ENCODE measurements at regions not wholly inside any gene's neighbourhood (a gene's known extent, or its start where the extent isn't known, plus 50 kb on each side); places are given as distances from the start of the nearest gene placed in this dataset.
A peak's percentile ranks its signal among the peaks of the same experiment; 100 is the strongest.

GRCh38 chr1:198444792-198445191 is 95.7 kb downstream of the ATP6V1G3 start:
- H3K4me3 ChIP-seq (ENCODE audit: low read depth, low read length) = no peak overlapping the region
- DNase-seq (ENCODE audit: low read depth, low spot score) = peak; percentile 88
- POLR2A ChIA-PET = no interaction called here
- TF ChIP-seq CTCF (IDR thresholded peaks at IDR 0.05; ENCODE audit: insufficient read depth, low read length, missing control alignments) = no peak
- CTCF ChIA-PET = interaction anchor here (1.2 kb wide), 1 partner anchor 241 kb away, joined by 3 read pairs; no protein-coding TSS in a partner anchor

- H3K4me3 ChIP-seq (ENCODE audit: low read depth, low read length) = no peak overlapping the region
- POLR2A ChIA-PET = no interaction called here
- CTCF ChIA-PET = interaction anchor here (1.2 kb wide), 1 partner anchor 242 kb away, joined by 3 read pairs; no protein-coding TSS in a partner anchor
- peak; percentile 90 for DNase-seq (ENCODE audit: low read depth, low spot score)
- no peak for TF ChIP-seq CTCF (IDR thresholded peaks at IDR 0.05; ENCODE audit: insufficient read depth, low read length, missing control alignments)
Observed at GRCh38 chr1:198443365-198444233, 96.9 kb downstream of the ATP6V1G3 start.

- TF ChIP-seq CTCF (IDR thresholded peaks at IDR 0.05; ENCODE audit: insufficient read depth, low read length, missing control alignments) = no peak
- CTCF ChIA-PET = no interaction called here
- POLR2A ChIA-PET = no interaction called here
- DNase-seq (ENCODE audit: low read depth, low spot score) = no peak
- no peak overlapping the region for H3K4me3 ChIP-seq (ENCODE audit: low read depth, low read length)
Observed at GRCh38 chr1:198440842-198441241, 99.6 kb downstream of the ATP6V1G3 start.

GRCh38 chr1:198437332-198437731 is 103.1 kb downstream of the ATP6V1G3 start:
- POLR2A ChIA-PET = no interaction called here
- no peak for TF ChIP-seq CTCF (IDR thresholded peaks at IDR 0.05; ENCODE audit: insufficient read depth, low read length, missing control alignments)
- DNase-seq (ENCODE audit: low read depth, low spot score) = no peak
- no peak overlapping the region for H3K4me3 ChIP-seq (ENCODE audit: low read depth, low read length)
- CTCF ChIA-PET = no interaction called here

GRCh38 chr1:198436276-198436675 is 104.2 kb downstream of the ATP6V1G3 start:
- ChIA-PET POLR2A (no interaction called here), CTCF (no interaction called here)
- H3K4me3 ChIP-seq (ENCODE audit: low read depth, low read length) = no peak overlapping the region
- no peak for DNase-seq (ENCODE audit: low read depth, low spot score)
- no peak for TF ChIP-seq CTCF (IDR thresholded peaks at IDR 0.05; ENCODE audit: insufficient read depth, low read length, missing control alignments)

GRCh38 chr1:198435056-198435455 is 105.4 kb downstream of the ATP6V1G3 start:
- CTCF ChIA-PET = interaction anchor here (1.4 kb wide), 2 partner anchors 11 to 31 kb away, joined by 3 to 5 read pairs; no protein-coding TSS in a partner anchor
- no peak for TF ChIP-seq CTCF (IDR thresholded peaks at IDR 0.05; ENCODE audit: insufficient read depth, low read length, missing control alignments)
- no peak overlapping the region for H3K4me3 ChIP-seq (ENCODE audit: low read depth, low read length)
- no peak for DNase-seq (ENCODE audit: low read depth, low spot score)
- POLR2A ChIA-PET = no interaction called here

All from AG04449 (cell line).